ENCODE measurements at regions not wholly inside any gene's neighbourhood (a gene's known extent, or its start where the extent isn't known, plus 50 kb on each side); places are given as distances from the start of the nearest gene placed in this dataset.
A peak's percentile ranks its signal among the peaks of the same experiment; 100 is the strongest.

DNA sequence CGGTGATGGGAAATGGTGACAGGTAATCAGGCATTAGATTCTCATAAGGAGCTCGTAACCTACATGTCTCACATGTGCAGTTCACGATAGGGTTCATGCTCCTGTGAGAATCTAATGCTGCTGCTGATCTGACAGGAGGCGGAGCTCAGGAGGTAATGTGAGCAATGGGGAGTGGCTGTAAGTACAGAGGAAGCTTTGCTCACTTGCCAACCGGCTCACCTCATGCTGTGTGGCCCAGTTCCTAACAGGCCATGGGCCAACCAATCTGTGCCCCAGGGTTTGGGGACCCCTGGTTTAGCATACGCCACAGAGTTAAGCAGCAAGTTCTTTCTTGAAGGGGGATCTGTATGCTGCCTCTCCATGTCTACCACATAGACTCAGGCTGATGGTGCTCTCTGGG, 133.1 kb downstream of the IQUB start:
- no peak for DNase-seq (ENCODE audit: low read depth)
- H3K4me3 ChIP-seq (ENCODE audit: low read depth, low read length) = no peak overlapping the region
- TF ChIP-seq, protein P1, sequence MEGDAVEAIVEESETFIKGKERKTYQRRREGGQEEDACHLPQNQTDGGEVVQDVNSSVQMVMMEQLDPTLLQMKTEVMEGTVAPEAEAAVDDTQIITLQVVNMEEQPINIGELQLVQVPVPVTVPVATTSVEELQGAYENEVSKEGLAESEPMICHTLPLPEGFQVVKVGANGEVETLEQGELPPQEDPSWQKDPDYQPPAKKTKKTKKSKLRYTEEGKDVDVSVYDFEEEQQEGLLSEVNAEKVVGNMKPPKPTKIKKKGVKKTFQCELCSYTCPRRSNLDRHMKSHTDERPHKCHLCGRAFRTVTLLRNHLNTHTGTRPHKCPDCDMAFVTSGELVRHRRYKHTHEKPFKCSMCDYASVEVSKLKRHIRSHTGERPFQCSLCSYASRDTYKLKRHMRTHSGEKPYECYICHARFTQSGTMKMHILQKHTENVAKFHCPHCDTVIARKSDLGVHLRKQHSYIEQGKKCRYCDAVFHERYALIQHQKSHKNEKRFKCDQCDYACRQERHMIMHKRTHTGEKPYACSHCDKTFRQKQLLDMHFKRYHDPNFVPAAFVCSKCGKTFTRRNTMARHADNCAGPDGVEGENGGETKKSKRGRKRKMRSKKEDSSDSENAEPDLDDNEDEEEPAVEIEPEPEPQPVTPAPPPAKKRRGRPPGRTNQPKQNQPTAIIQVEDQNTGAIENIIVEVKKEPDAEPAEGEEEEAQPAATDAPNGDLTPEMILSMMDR (IDR thresholded peaks at IDR 0.05; ENCODE audit: low read depth, low read length, missing control alignments) = no peak

DNA sequence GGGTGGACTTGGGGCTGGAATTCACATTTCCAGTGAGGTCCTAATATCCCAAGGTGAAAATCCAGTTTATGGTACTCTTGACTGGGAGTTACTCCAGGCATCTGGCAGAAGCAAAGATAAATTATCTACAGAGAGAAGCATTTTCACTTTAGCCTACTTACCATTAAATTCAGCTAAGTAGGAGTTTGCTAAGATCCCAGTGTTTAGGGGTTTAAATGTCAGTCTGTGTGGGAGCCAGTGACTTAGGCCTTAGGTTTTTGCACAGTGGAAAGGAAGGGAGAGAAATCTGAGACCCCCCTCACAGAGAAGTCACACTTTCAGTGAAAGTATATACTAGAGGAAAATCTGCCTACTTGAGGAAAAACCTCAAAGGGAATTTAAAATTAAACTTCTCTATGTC, 134.2 kb downstream of the IQUB start:
- TF ChIP-seq, protein P1 (IDR thresholded peaks at IDR 0.05; ENCODE audit: low read depth, low read length, missing control alignments) = no peak
- H3K4me3 ChIP-seq (ENCODE audit: low read depth, low read length) = no peak overlapping the region
- no peak for DNase-seq (ENCODE audit: low read depth)

DNA sequence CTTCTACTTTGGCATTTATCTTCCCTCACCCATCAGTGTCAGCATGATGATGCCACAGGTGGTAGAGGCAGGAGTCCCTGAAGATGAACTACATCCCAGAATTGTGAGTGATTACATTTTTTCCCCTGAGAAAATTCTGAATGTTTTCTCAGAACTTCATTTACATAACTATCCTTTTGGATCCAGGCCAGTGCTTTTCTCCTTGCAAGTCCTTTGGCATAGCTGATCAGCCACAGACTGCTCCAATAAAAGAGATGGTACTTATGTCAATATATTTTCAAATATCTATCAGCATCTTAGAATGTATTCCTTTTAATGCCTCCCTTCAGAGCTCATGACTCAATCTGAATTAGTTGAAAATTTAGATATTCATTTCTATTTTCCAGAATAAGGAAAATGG, 135.5 kb downstream of the IQUB start:
- H3K4me3 ChIP-seq (ENCODE audit: low read depth, low read length) = no peak overlapping the region
- no peak for DNase-seq (ENCODE audit: low read depth)
- TF ChIP-seq, protein P1 (IDR thresholded peaks at IDR 0.05; ENCODE audit: low read depth, low read length, missing control alignments) = no peak

DNA sequence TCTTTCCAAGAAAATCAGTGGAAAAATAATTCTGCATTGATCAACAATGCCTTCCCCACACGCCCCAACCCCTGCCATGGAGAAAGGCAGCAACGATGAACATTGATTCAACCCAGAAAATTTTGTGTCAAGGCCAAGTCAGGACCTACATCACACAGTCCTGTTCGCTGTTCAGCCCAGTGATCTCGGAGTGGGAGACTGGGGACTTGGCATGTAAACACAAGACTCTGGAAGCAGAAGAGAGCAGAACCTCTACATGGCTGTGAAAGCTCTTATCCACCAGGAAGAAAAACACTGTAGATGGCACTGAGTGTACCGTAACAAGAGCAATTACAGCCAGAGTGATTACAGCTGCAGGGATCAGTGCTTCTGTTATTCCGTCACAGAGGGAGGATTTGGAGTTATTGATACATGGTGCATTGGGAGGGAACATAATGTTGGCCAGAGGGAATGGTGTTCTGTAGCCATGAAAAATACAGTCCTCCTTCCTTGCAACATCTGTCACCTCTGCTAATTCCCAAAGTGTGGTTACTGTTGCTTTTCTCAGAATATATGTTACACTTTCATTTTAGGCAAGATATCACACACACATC, 136.6 kb downstream of the IQUB start:
- TF ChIP-seq, protein P1 (IDR thresholded peaks at IDR 0.05; ENCODE audit: low read depth, low read length, missing control alignments) = no peak
- H3K4me3 ChIP-seq (ENCODE audit: low read depth, low read length) = no peak overlapping the region
- no peak for DNase-seq (ENCODE audit: low read depth)

DNA sequence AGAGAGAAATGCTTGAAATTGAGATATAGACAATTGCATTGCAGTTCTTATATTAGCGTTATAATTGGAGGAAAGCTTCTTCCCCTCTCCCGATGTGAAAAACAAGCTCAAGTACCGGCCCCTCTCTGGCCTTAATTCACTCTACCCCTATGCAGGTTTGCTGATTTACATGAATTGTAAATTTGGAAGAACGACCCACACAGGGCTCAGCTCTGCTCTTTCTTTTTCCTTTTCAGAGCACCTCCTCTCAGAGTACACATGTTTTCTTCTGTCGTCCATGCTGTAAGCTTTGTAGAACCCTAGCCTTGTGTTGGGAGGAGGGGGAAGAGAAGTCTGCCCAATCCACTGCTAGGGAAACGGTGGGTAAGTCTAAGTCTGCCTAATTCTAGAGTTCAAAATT, 140.8 kb downstream of the IQUB start:
- TF ChIP-seq, protein P1 (IDR thresholded peaks at IDR 0.05; ENCODE audit: low read depth, low read length, missing control alignments) = no peak

DNA sequence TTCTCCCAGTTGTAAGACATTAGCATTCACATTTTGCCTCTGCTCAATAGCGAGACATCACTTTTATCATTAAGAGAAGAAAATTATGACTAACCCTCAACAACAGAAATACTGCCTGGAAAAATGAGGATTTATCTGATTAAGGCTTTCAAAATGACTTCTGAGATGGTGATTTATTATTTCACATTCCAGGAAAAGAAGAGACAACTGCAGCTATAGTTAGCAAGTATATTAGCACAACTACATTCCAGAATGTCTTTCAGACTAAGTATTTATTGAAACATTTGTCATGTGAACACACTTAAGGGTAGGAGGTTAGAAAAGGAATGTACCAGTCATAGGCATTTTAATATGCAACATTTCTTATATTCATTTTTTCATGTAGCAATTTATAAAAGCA, 162.0 kb downstream of the IQUB start:
- TF ChIP-seq, protein P1 (IDR thresholded peaks at IDR 0.05; ENCODE audit: low read depth, low read length, missing control alignments) = no peak
- no peak overlapping the region for H3K4me3 ChIP-seq (ENCODE audit: low read depth, low read length)
- no peak for DNase-seq (ENCODE audit: low read depth)

More for the DNA sequence above, 140.8 kb downstream of the IQUB start:
- no peak overlapping the region for H3K4me3 ChIP-seq (ENCODE audit: low read depth, low read length)
- no peak for DNase-seq (ENCODE audit: low read depth)

DNA sequence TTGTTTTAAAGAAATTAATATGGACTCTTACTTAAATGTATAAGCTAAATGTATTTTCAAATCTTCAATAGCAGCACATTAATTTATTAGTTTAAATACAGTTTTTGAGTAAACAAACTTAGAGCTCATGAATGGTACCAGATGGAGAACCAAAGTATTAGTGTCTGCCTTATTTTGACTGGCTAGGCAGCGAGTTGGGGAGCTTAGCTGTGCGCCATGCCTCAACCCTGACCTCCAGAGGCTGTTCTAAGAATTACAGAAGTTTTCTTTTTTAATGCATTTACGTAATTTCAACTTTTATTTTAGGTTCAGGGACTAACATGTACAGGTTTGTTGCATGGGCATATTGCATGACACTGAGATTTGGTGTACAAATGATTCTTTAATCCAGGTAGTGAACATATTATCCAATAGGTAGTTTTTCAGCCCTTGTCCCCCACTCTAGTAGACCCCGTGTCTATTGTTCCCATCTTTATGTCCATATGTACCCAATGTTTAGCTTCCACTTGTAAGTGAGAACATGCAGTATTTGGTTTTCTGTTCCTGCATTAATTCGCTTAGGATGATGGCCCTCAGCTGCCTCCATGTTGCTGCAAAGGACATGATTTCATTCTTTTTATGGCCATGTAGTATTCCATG, 166.8 kb downstream of the IQUB start:
- DNase-seq (ENCODE audit: low read depth) = no peak
- TF ChIP-seq, protein P1 (IDR thresholded peaks at IDR 0.05; ENCODE audit: low read depth, low read length, missing control alignments) = peak; percentile 70
- no peak overlapping the region for H3K4me3 ChIP-seq (ENCODE audit: low read depth, low read length)
